Islet of Langerhans (tissue), 1 donor: ENCODE measurements at regions not wholly inside any gene's neighbourhood (a gene's known extent, or its start where the extent isn't known, plus 50 kb on each side); places are given as distances from the start of the nearest gene placed in this dataset.
"Not testable (repeated sequence)": the region's sequence is repeated elsewhere in the genome, so short reads cannot be mapped to it uniquely, and the experiment has no call there.

Experiments used
- FAIRE-seq: peaks from one replicate; lab custom pipeline; 2011; peaks lifted over from hg19 to GRCh38; lab: Jason Lieb, UNC

GRCh38 chr4:158122501-158122900 lies 50.3 kb downstream of the GASK1B start:
- no peak for FAIRE-seq

- FAIRE-seq: no peak
These were observed 51.7 kb downstream of the GASK1B start for GRCh38 chr4:158121161-158121579.

GRCh38 chr4:158120645-158121151 lies 52.1 kb downstream of the GASK1B start:
- FAIRE-seq: not testable (repeated sequence)

GRCh38 chr4:158112611-158113010 lies 60.2 kb downstream of the GASK1B start:
- no peak for FAIRE-seq

- no peak for FAIRE-seq
These were observed 61.6 kb downstream of the GASK1B start for GRCh38 chr4:158111241-158111640.

- no peak for FAIRE-seq
These were observed 69.9 kb downstream of the GASK1B start for GRCh38 chr4:158102904-158103303.

GRCh38 chr4:158099686-158100085 lies 73.1 kb downstream of the GASK1B start:
- FAIRE-seq: no peak

- no peak for FAIRE-seq
These were observed 74.0 kb downstream of the GASK1B start for GRCh38 chr4:158098802-158099201.

GRCh38 chr4:158094413-158095134 lies 78.3 kb downstream of the GASK1B start:
- FAIRE-seq: peak; percentile 65

- FAIRE-seq: no peak
These were observed 82.5 kb downstream of the GASK1B start for GRCh38 chr4:158090323-158090722.

GRCh38 chr4:158089897-158090296 lies 82.9 kb downstream of the GASK1B start:
- not testable (repeated sequence) for FAIRE-seq

GRCh38 chr4:158080354-158080753 lies 92.5 kb downstream of the GASK1B start:
- FAIRE-seq: no peak

- no peak for FAIRE-seq
These were observed 93.2 kb downstream of the GASK1B start for GRCh38 chr4:158079661-158080060.

- no peak for FAIRE-seq
These were observed 95.0 kb downstream of the GASK1B start for GRCh38 chr4:158077835-158078234.

- FAIRE-seq: no peak
These were observed 98.0 kb downstream of the GASK1B start for GRCh38 chr4:158074851-158075250.

GRCh38 chr4:158071931-158072330 lies 100.9 kb downstream of the GASK1B start:
- FAIRE-seq: no peak

- no peak for FAIRE-seq
These were observed 104.8 kb downstream of the GASK1B start for GRCh38 chr4:158068068-158068467.

- no peak for FAIRE-seq
These were observed 105.2 kb downstream of the GASK1B start for GRCh38 chr4:158067646-158068045.

GRCh38 chr4:158065603-158066002 lies 107.2 kb downstream of the GASK1B start:
- no peak for FAIRE-seq

- FAIRE-seq: no peak
These were observed 107.6 kb downstream of the GASK1B start for GRCh38 chr4:158065176-158065575.

GRCh38 chr4:158056689-158057245 lies 116.1 kb downstream of the GASK1B start:
- FAIRE-seq: no peak

GRCh38 chr4:158055668-158056067 lies 117.2 kb downstream of the GASK1B start:
- FAIRE-seq: no peak

GRCh38 chr4:158053801-158054200 lies 119.0 kb downstream of the GASK1B start:
- FAIRE-seq: no peak

GRCh38 chr4:158053086-158053485 lies 119.7 kb downstream of the GASK1B start:
- FAIRE-seq: no peak
